ENCODE measurements at regions not wholly inside any gene's neighbourhood (a gene's known extent, or its start where the extent isn't known, plus 50 kb on each side); places are given as distances from the start of the nearest gene placed in this dataset.

- H3K27ac ChIP-seq (ENCODE audit: low read depth, low read length), result no peak overlapping the region
- H3K4me1 Mint-ChIP-seq, result peaks cover 0 to 2% (median 0%) of the 10 kb centered on the region in 3 donors
- peaks cover 7 to 39% of the 10 kb centered on the region in 2 donors for H3K27me3 Mint-ChIP-seq
- POLR2A ChIA-PET, result no interaction called here
- CTCF ChIA-PET, result no interaction called here
- no peaks in the 10 kb centered on the region for H3K36me3 Mint-ChIP-seq
- H3K27ac Mint-ChIP-seq, result no peak overlapping the region
- no peaks in the 10 kb centered on the region for H3K27me3 ChIP-seq (ENCODE audit: insufficient read depth, low read length, poor library complexity, severe bottlenecking)
- no peaks in the 10 kb centered on the region for H3K36me3 ChIP-seq (ENCODE audit: insufficient read depth, low read length)
- H3K4me1 ChIP-seq (ENCODE audit: insufficient read depth, low read length), result no peaks in the 10 kb centered on the region
- DNase-seq, result no peak
- H3K9me3 Mint-ChIP-seq, result no peaks in the 10 kb centered on the region
- H3K4me3 Mint-ChIP-seq, result no peak overlapping the region
- H3K9me3 ChIP-seq (ENCODE audit: low read length), result no peaks in the 10 kb centered on the region
- no peak overlapping the region for H3K4me3 ChIP-seq (ENCODE audit: low read length)
These were observed 64.8 kb upstream of the HELT start for GRCh38 chr4:184953421-184953945.

- ChIA-PET POLR2A (no interaction called here), CTCF (no interaction called here)
- Mint-ChIP-seq H3K27ac (no peak overlapping the region), H3K27me3 (peaks cover 7 to 34% of the 10 kb centered on the region in 2 donors), H3K4me1 (peaks cover 0 to 2% (median under 1%) of the 10 kb centered on the region in 3 donors), H3K36me3 (no peaks in the 10 kb centered on the region), H3K4me3 (no peak overlapping the region), H3K9me3 (no peaks in the 10 kb centered on the region)
- Histone ChIP-seq H3K4me3 (ENCODE audit: low read length) (no peak overlapping the region), H3K27ac (ENCODE audit: low read depth, low read length) (no peak overlapping the region), H3K36me3 (ENCODE audit: insufficient read depth, low read length) (no peaks in the 10 kb centered on the region), H3K9me3 (ENCODE audit: low read length) (no peaks in the 10 kb centered on the region), H3K4me1 (ENCODE audit: insufficient read depth, low read length) (no peaks in the 10 kb centered on the region), H3K27me3 (ENCODE audit: insufficient read depth, low read length, poor library complexity, severe bottlenecking) (no peaks in the 10 kb centered on the region)
- DNase-seq, result no peak
These were observed 64.3 kb upstream of the HELT start for GRCh38 chr4:184953971-184954370.

- H3K36me3 ChIP-seq (ENCODE audit: insufficient read depth, low read length), result no peaks in the 10 kb centered on the region
- H3K4me1 Mint-ChIP-seq, result peaks cover 0 to 2% (median 1%) of the 10 kb centered on the region in 3 donors
- H3K27ac Mint-ChIP-seq, result no peak overlapping the region
These were observed 63.8 kb upstream of the HELT start for GRCh38 chr4:184954482-184954881.

GRCh38 chr4:184955116-184955515 lies 63.2 kb upstream of the HELT start:
- no peaks in the 10 kb centered on the region for H3K9me3 Mint-ChIP-seq
- H3K4me3 Mint-ChIP-seq, result no peak overlapping the region
- Histone ChIP-seq H3K27ac (ENCODE audit: low read depth, low read length) (no peak overlapping the region), H3K9me3 (ENCODE audit: low read length) (no peaks in the 10 kb centered on the region), H3K4me1 (ENCODE audit: insufficient read depth, low read length) (no peaks in the 10 kb centered on the region), H3K4me3 (ENCODE audit: low read length) (no peak overlapping the region), H3K36me3 (ENCODE audit: insufficient read depth, low read length) (no peaks in the 10 kb centered on the region), H3K27me3 (ENCODE audit: insufficient read depth, low read length, poor library complexity, severe bottlenecking) (no peaks in the 10 kb centered on the region)
- ChIA-PET CTCF (no interaction called here), POLR2A (no interaction called here)
- peaks cover 7 to 26% of the 10 kb centered on the region in 2 donors for H3K27me3 Mint-ChIP-seq
- H3K27ac Mint-ChIP-seq, result no peak overlapping the region
- no peaks in the 10 kb centered on the region for H3K36me3 Mint-ChIP-seq
- no peak for DNase-seq
- peaks cover 0 to 2% (median 1%) of the 10 kb centered on the region in 3 donors for H3K4me1 Mint-ChIP-seq

More at GRCh38 chr4:184954482-184954881, 63.8 kb upstream of the HELT start:
- Histone ChIP-seq H3K4me3 (ENCODE audit: low read length) (no peak overlapping the region), H3K27ac (ENCODE audit: low read depth, low read length) (no peak overlapping the region), H3K4me1 (ENCODE audit: insufficient read depth, low read length) (no peaks in the 10 kb centered on the region), H3K27me3 (ENCODE audit: insufficient read depth, low read length, poor library complexity, severe bottlenecking) (no peaks in the 10 kb centered on the region), H3K9me3 (ENCODE audit: low read length) (no peaks in the 10 kb centered on the region)
- peaks cover 7 to 29% of the 10 kb centered on the region in 2 donors for H3K27me3 Mint-ChIP-seq
- no peaks in the 10 kb centered on the region for H3K36me3 Mint-ChIP-seq
- no peak overlapping the region for H3K4me3 Mint-ChIP-seq
- ChIA-PET CTCF (no interaction called here), POLR2A (no interaction called here)
- no peaks in the 10 kb centered on the region for H3K9me3 Mint-ChIP-seq
- no peak for DNase-seq

GRCh38 chr4:184955636-184956035 lies 62.7 kb upstream of the HELT start:
- no peak overlapping the region for H3K27ac Mint-ChIP-seq
- Histone ChIP-seq H3K4me1 (ENCODE audit: insufficient read depth, low read length) (no peaks in the 10 kb centered on the region), H3K9me3 (ENCODE audit: low read length) (no peaks in the 10 kb centered on the region), H3K27me3 (ENCODE audit: insufficient read depth, low read length, poor library complexity, severe bottlenecking) (no peaks in the 10 kb centered on the region), H3K27ac (ENCODE audit: low read depth, low read length) (no peak overlapping the region), H3K4me3 (ENCODE audit: low read length) (no peak overlapping the region), H3K36me3 (ENCODE audit: insufficient read depth, low read length) (no peaks in the 10 kb centered on the region)
- ChIA-PET CTCF (no interaction called here), POLR2A (no interaction called here)
- no peaks in the 10 kb centered on the region for H3K36me3 Mint-ChIP-seq
- H3K4me1 Mint-ChIP-seq, result peaks cover 0 to 2% (median 1%) of the 10 kb centered on the region in 3 donors
- H3K4me3 Mint-ChIP-seq, result no peak overlapping the region
- DNase-seq, result no peak
- H3K9me3 Mint-ChIP-seq, result no peaks in the 10 kb centered on the region
- peaks cover 7 to 26% of the 10 kb centered on the region in 2 donors for H3K27me3 Mint-ChIP-seq

- ChIA-PET POLR2A (no interaction called here), CTCF (no interaction called here)
- H3K9me3 ChIP-seq (ENCODE audit: low read length), result no peaks in the 10 kb centered on the region
- H3K27me3 Mint-ChIP-seq, result peaks cover 7 to 20% of the 10 kb centered on the region in 2 donors
- H3K4me1 ChIP-seq (ENCODE audit: insufficient read depth, low read length), result no peaks in the 10 kb centered on the region
- no peak for DNase-seq
- H3K36me3 Mint-ChIP-seq, result no peaks in the 10 kb centered on the region
- H3K36me3 ChIP-seq (ENCODE audit: insufficient read depth, low read length), result no peaks in the 10 kb centered on the region
- peaks cover 0 to 2% (median 1%) of the 10 kb centered on the region in 3 donors for H3K4me1 Mint-ChIP-seq
- H3K4me3 Mint-ChIP-seq, result no peak overlapping the region
- no peaks in the 10 kb centered on the region for H3K9me3 Mint-ChIP-seq
- no peak overlapping the region for H3K27ac ChIP-seq (ENCODE audit: low read depth, low read length)
- no peak overlapping the region for H3K4me3 ChIP-seq (ENCODE audit: low read length)
- no peaks in the 10 kb centered on the region for H3K27me3 ChIP-seq (ENCODE audit: insufficient read depth, low read length, poor library complexity, severe bottlenecking)
- no peak overlapping the region for H3K27ac Mint-ChIP-seq
These were observed 60.7 kb upstream of the HELT start for GRCh38 chr4:184957446-184958115.

GRCh38 chr4:184958127-184958922 lies 60.0 kb upstream of the HELT start:
- H3K4me3 Mint-ChIP-seq, result no peak overlapping the region
- H3K27ac Mint-ChIP-seq, result no peak overlapping the region
- H3K27me3 Mint-ChIP-seq, result peaks cover 5 to 19% of the 10 kb centered on the region in 2 donors
- no peaks in the 10 kb centered on the region for H3K36me3 Mint-ChIP-seq
- CTCF ChIA-PET, result interaction anchor here (1.7 kb wide), 1 partner anchor 17 kb away, joined by 4 read pairs; no protein-coding TSS in a partner anchor
- H3K27me3 ChIP-seq (ENCODE audit: insufficient read depth, low read length, poor library complexity, severe bottlenecking), result no peaks in the 10 kb centered on the region
- H3K4me1 ChIP-seq (ENCODE audit: insufficient read depth, low read length), result no peaks in the 10 kb centered on the region
- no peaks in the 10 kb centered on the region for H3K36me3 ChIP-seq (ENCODE audit: insufficient read depth, low read length)
- H3K4me1 Mint-ChIP-seq, result peaks cover 0 to 2% (median 1%) of the 10 kb centered on the region in 3 donors
- DNase-seq, result no peak
- POLR2A ChIA-PET, result no interaction called here
- H3K27ac ChIP-seq (ENCODE audit: low read depth, low read length), result no peak overlapping the region
- H3K9me3 Mint-ChIP-seq, result no peaks in the 10 kb centered on the region
- H3K9me3 ChIP-seq (ENCODE audit: low read length), result no peaks in the 10 kb centered on the region
- no peak overlapping the region for H3K4me3 ChIP-seq (ENCODE audit: low read length)

- H3K4me3 ChIP-seq (ENCODE audit: low read length), result no peak overlapping the region
- CTCF ChIA-PET, result interaction anchor here (1.7 kb wide), 1 partner anchor 17 kb away, joined by 4 read pairs; no protein-coding TSS in a partner anchor
- H3K36me3 Mint-ChIP-seq, result no peaks in the 10 kb centered on the region
- H3K9me3 Mint-ChIP-seq, result peaks cover 0 to under 1% (median 0%) of the 10 kb centered on the region in 5 donors
- H3K27ac Mint-ChIP-seq, result no peak overlapping the region
- no peaks in the 10 kb centered on the region for H3K36me3 ChIP-seq (ENCODE audit: insufficient read depth, low read length)
- no peaks in the 10 kb centered on the region for H3K9me3 ChIP-seq (ENCODE audit: low read length)
- POLR2A ChIA-PET, result no interaction called here
- peaks cover 5 to 14% of the 10 kb centered on the region in 2 donors for H3K27me3 Mint-ChIP-seq
- H3K4me1 ChIP-seq (ENCODE audit: insufficient read depth, low read length), result no peaks in the 10 kb centered on the region
- no peak overlapping the region for H3K4me3 Mint-ChIP-seq
- H3K27me3 ChIP-seq (ENCODE audit: insufficient read depth, low read length, poor library complexity, severe bottlenecking), result no peaks in the 10 kb centered on the region
- H3K4me1 Mint-ChIP-seq, result peaks cover 0 to 2% (median 1%) of the 10 kb centered on the region in 3 donors
- H3K27ac ChIP-seq (ENCODE audit: low read depth, low read length), result no peak overlapping the region
- no peak for DNase-seq
These were observed 59.4 kb upstream of the HELT start for GRCh38 chr4:184958923-184959210.

Data from CD8-positive, alpha-beta memory T cell (primary cell).